ENCODE measurements at regions not wholly inside any gene's neighbourhood (a gene's known extent, or its start where the extent isn't known, plus 50 kb on each side); places are given as distances from the start of the nearest gene placed in this dataset.

DNA sequence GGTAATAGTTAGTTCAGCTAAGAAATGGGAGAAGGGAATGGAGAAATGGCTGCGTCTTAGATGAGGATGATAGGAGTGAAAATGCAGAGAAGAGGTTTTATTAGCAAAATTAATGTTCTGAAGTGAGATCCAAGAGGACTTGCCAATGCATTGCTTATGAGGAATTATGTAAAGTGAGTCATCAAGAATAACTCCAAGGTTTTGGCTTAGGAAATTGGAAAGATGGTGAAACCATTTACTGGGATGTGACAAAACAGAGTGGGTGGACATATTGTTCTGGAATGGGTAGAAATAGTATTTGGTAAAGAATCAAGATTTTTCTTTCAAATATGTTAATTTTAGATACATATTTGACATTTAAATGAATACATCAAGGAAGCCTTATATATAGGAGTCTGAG, 306.6 kb upstream of the CYRIA start:
- H3K4me3 ChIP-seq (ENCODE audit: low read depth, low read length), result no peak overlapping the region
- no peaks in the 10 kb centered on the region for H3K9me3 ChIP-seq (ENCODE audit: control insufficient read depth, insufficient read depth, low read depth, low read length)
- ChIA-PET CTCF (interaction anchor here (0.6 kb wide), 1 partner anchor 76 kb away, joined by 3 read pairs; no protein-coding TSS in a partner anchor), POLR2A (no interaction called here)
- no peaks in the 10 kb centered on the region for H3K36me3 ChIP-seq (ENCODE audit: control insufficient read depth in 2 of 2, insufficient read depth in 1 of 2, low read length in 2 of 2)
- TF ChIP-seq, protein P1, sequence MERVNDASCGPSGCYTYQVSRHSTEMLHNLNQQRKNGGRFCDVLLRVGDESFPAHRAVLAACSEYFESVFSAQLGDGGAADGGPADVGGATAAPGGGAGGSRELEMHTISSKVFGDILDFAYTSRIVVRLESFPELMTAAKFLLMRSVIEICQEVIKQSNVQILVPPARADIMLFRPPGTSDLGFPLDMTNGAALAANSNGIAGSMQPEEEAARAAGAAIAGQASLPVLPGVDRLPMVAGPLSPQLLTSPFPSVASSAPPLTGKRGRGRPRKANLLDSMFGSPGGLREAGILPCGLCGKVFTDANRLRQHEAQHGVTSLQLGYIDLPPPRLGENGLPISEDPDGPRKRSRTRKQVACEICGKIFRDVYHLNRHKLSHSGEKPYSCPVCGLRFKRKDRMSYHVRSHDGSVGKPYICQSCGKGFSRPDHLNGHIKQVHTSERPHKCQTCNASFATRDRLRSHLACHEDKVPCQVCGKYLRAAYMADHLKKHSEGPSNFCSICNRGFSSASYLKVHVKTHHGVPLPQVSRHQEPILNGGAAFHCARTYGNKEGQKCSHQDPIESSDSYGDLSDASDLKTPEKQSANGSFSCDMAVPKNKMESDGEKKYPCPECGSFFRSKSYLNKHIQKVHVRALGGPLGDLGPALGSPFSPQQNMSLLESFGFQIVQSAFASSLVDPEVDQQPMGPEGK (tag by site-specific recombination; IDR thresholded peaks at IDR 0.05), result no peak
- TF ChIP-seq ZNF121 (tag by site-specific recombination; IDR thresholded peaks at IDR 0.05), result no peak
- no peak for TF ChIP-seq ZNF548 (tag by site-specific recombination; IDR thresholded peaks at IDR 0.05)
- TF ChIP-seq GLIS2 (tag by site-specific recombination; IDR thresholded peaks at IDR 0.05), result no peak
- TF ChIP-seq ZFP69B (tag by site-specific recombination; IDR thresholded peaks at IDR 0.05), result no peak
- no peak for TF ChIP-seq MYNN (tag by site-specific recombination; IDR thresholded peaks at IDR 0.05; ENCODE audit: borderline replicate concordance)
- no peak for TF ChIP-seq HOXA7 (CRISPR knock-in tag; IDR thresholded peaks at IDR 0.05; ENCODE audit: borderline replicate concordance)
- TF ChIP-seq ZNF830 (tag by site-specific recombination; IDR thresholded peaks at IDR 0.05; ENCODE audit: low read depth), result no peak
- TF ChIP-seq ZNF202 (tag by site-specific recombination; IDR thresholded peaks at IDR 0.05; ENCODE audit: borderline replicate concordance), result no peak
- no peak for TF ChIP-seq WT1 (tag by site-specific recombination; IDR thresholded peaks at IDR 0.05)
- no peak for TF ChIP-seq ZNF473 (tag by site-specific recombination; IDR thresholded peaks at IDR 0.05)
- TF ChIP-seq, protein P2, sequence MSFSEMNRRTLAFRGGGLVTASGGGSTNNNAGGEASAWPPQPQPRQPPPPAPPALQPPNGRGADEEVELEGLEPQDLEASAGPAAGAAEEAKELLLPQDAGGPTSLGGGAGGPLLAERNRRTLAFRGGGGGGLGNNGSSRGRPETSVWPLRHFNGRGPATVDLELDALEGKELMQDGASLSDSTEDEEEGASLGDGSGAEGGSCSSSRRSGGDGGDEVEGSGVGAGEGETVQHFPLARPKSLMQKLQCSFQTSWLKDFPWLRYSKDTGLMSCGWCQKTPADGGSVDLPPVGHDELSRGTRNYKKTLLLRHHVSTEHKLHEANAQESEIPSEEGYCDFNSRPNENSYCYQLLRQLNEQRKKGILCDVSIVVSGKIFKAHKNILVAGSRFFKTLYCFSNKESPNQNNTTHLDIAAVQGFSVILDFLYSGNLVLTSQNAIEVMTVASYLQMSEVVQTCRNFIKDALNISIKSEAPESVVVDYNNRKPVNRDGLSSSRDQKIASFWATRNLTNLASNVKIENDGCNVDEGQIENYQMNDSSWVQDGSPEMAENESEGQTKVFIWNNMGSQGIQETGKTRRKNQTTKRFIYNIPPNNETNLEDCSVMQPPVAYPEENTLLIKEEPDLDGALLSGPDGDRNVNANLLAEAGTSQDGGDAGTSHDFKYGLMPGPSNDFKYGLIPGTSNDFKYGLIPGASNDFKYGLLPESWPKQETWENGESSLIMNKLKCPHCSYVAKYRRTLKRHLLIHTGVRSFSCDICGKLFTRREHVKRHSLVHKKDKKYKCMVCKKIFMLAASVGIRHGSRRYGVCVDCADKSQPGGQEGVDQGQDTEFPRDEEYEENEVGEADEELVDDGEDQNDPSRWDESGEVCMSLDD (tag by site-specific recombination; IDR thresholded peaks at IDR 0.05), result no peak
- TF ChIP-seq GLI4 (tag by site-specific recombination; IDR thresholded peaks at IDR 0.05), result no peak
- TF ChIP-seq GLI2 (tag by site-specific recombination; IDR thresholded peaks at IDR 0.05; ENCODE audit: borderline replicate concordance, low read depth), result no peak
- no peak for TF ChIP-seq ZNF433 (tag by site-specific recombination; IDR thresholded peaks at IDR 0.05; ENCODE audit: low read depth)
- TF ChIP-seq ZNF518A (tag by site-specific recombination; conservative IDR thresholded peaks at IDR 0.05; ENCODE audit: low read depth), result no peak
- TF ChIP-seq ZNF10 (tag by site-specific recombination; IDR thresholded peaks at IDR 0.05), result no peak
- TF ChIP-seq ZNF654 (tag by site-specific recombination; IDR thresholded peaks at IDR 0.05; ENCODE audit: low read depth), result no peak
- TF ChIP-seq KLF17 (tag by site-specific recombination; IDR thresholded peaks at IDR 0.05), result no peak
- TF ChIP-seq ZNF610 (tag by site-specific recombination; IDR thresholded peaks at IDR 0.05; ENCODE audit: borderline replicate concordance), result no peak
- no peak overlapping the region for H3K27ac ChIP-seq (ENCODE audit: extremely low read depth, low read depth, low read length)
- H3K4me1 ChIP-seq (ENCODE audit: control insufficient read depth, insufficient read depth, low read length), result no peaks in the 10 kb centered on the region
